Thymus (tissue), 11 donors: ENCODE measurements at regions not wholly inside any gene's neighbourhood (a gene's known extent, or its start where the extent isn't known, plus 50 kb on each side); places are given as distances from the start of the nearest gene placed in this dataset.
"Not testable (repeated sequence)": the region's sequence is repeated elsewhere in the genome, so short reads cannot be mapped to it uniquely, and the experiment has no call there.

Experiments
- DNase-seq, 9 donors: peaks; one replicate each; pipeline ENCODE4 v3.0.0-alpha.2; 2013; ENCODE audit warnings: low spot score in 9 of 9, low read depth in 6 of 9, missing footprints in 1 of 9
- H3K27ac ChIP-seq, 2 donors: one replicate each; pipeline ENCODE4 v1.5.1; 2013; ENCODE audit warnings: control low read depth in 1 of 2, low read depth in 1 of 2, low read length in 1 of 2, mild to moderate bottlenecking in 1 of 2, moderate library complexity in 1 of 2
- H3K27me3 ChIP-seq, 2 donors: one replicate each; pipeline ENCODE4 v1.5.1; 2013; ENCODE audit warnings: low read length in 1 of 2; ENCODE audit not compliant: control insufficient read depth in 2 of 2, insufficient read depth in 1 of 2
- H3K36me3 ChIP-seq, 2 donors: one replicate each; pipeline ENCODE4 v1.5.1; 2013; ENCODE audit warnings: low read length in 1 of 2, mild to moderate bottlenecking in 1 of 2, moderate library complexity in 1 of 2; ENCODE audit not compliant: control insufficient read depth in 2 of 2, insufficient read depth in 2 of 2
- H3K4me1 ChIP-seq, 2 donors: one replicate each; pipeline ENCODE4 v1.5.1; 2013; ENCODE audit warnings: low read length in 2 of 2; ENCODE audit not compliant: control insufficient read depth in 2 of 2, insufficient read depth in 2 of 2
- H3K4me3 ChIP-seq, 2 donors: one replicate each; pipeline ENCODE4 v1.5.1; 2013; ENCODE audit warnings: low read length in 2 of 2, control low read depth in 1 of 2, mild to moderate bottlenecking in 1 of 2
- H3K9me3 ChIP-seq, 2 donors: one replicate each; pipeline ENCODE4 v1.5.1; 2013; ENCODE audit warnings: low read length in 1 of 2, mild to moderate bottlenecking in 1 of 2; ENCODE audit not compliant: control insufficient read depth in 2 of 2, insufficient read depth in 1 of 2
- WGBS: extraction: QIAGEN DNeasy Blood & Tissue Kit; methylation state at CpG from one replicate; pipeline ENCODE4 v1.1.7; 2013; 5-methylcytosine and 5-hydroxymethylcytosine counted together
- donor health status: healthy.

- DNase-seq = no peak
- Histone ChIP-seq H3K9me3 (no peaks in the 10 kb centered on the region), H3K36me3 (no peaks in the 10 kb centered on the region), H3K4me3 (no peak overlapping the region), H3K27ac (no peak overlapping the region), H3K4me1 (no peaks in the 10 kb centered on the region), H3K27me3 (no peaks in the 10 kb centered on the region)
- WGBS = 89% methylated on average over 3 of the region's 3 CpGs
Observed at GRCh38 chr1:190942475-190942874, 464.8 kb upstream of the BRINP3 start.

GRCh38 chr1:190943722-190944121 lies 466.1 kb upstream of the BRINP3 start:
- not testable (repeated sequence) for H3K4me1 ChIP-seq, H3K36me3 ChIP-seq, DNase-seq, H3K9me3 ChIP-seq, H3K27me3 ChIP-seq, H3K27ac ChIP-seq, H3K4me3 ChIP-seq
- WGBS = 94% methylated on average over 5 of the region's 5 CpGs

- no peaks in the 10 kb centered on the region for H3K27me3 ChIP-seq
- H3K27ac ChIP-seq = no peak overlapping the region
- H3K36me3 ChIP-seq = no peaks in the 10 kb centered on the region
- H3K9me3 ChIP-seq = no peaks in the 10 kb centered on the region
- no peak for DNase-seq
- 65% methylated on average over 5 of the region's 5 CpGs for WGBS
- H3K4me1 ChIP-seq = no peaks in the 10 kb centered on the region
- H3K4me3 ChIP-seq = no peak overlapping the region
Observed at GRCh38 chr1:190949939-190950338, 472.3 kb upstream of the BRINP3 start.

- Histone ChIP-seq H3K4me3 (no peak overlapping the region), H3K36me3 (no peaks in the 10 kb centered on the region), H3K27ac (no peak overlapping the region), H3K9me3 (no peaks in the 10 kb centered on the region), H3K4me1 (no peaks in the 10 kb centered on the region), H3K27me3 (no peaks in the 10 kb centered on the region)
- no peak for DNase-seq
Observed at GRCh38 chr1:190957565-190957964, 479.9 kb upstream of the BRINP3 start.

GRCh38 chr1:190963321-190963720 lies 485.7 kb upstream of the BRINP3 start:
- Histone ChIP-seq H3K4me1 (no peaks in the 10 kb centered on the region), H3K9me3 (no peaks in the 10 kb centered on the region), H3K36me3 (no peaks in the 10 kb centered on the region), H3K4me3 (no peak overlapping the region), H3K27ac (no peak overlapping the region), H3K27me3 (no peaks in the 10 kb centered on the region)
- 90% methylated on average over 2 of the region's 2 CpGs for WGBS
- DNase-seq = no peak

- 27% methylated on average over 5 of the region's 5 CpGs for WGBS
- H3K9me3 ChIP-seq = peaks cover 1 to 5% of the 10 kb centered on the region in 2 donors
- no peaks in the 10 kb centered on the region for H3K27me3 ChIP-seq
- H3K36me3 ChIP-seq = no peaks in the 10 kb centered on the region
- H3K4me1 ChIP-seq = no peaks in the 10 kb centered on the region
- H3K27ac ChIP-seq = no peak overlapping the region
- no peak for DNase-seq
- no peak overlapping the region for H3K4me3 ChIP-seq
Observed at GRCh38 chr1:190975827-190976226, 498.2 kb upstream of the BRINP3 start.

GRCh38 chr1:191002768-191003167 lies 525.1 kb upstream of the BRINP3 start:
- H3K4me1 ChIP-seq = no peaks in the 10 kb centered on the region
- no peak overlapping the region for H3K27ac ChIP-seq
- no peaks in the 10 kb centered on the region for H3K27me3 ChIP-seq
- no peak for DNase-seq
- H3K9me3 ChIP-seq = no peaks in the 10 kb centered on the region
- 97% methylated on average over 1 of the region's 1 CpG for WGBS
- no peaks in the 10 kb centered on the region for H3K36me3 ChIP-seq
- no peak overlapping the region for H3K4me3 ChIP-seq

- Histone ChIP-seq H3K9me3 (peaks cover 0 to 3% of the 10 kb centered on the region in 2 donors), H3K4me1 (no peaks in the 10 kb centered on the region), H3K4me3 (no peak overlapping the region), H3K27ac (no peak overlapping the region), H3K36me3 (no peaks in the 10 kb centered on the region), H3K27me3 (no peaks in the 10 kb centered on the region)
- WGBS = 93% methylated on average over 6 of the region's 6 CpGs
- no peak for DNase-seq
Observed at GRCh38 chr1:191016765-191017164, 539.1 kb upstream of the BRINP3 start.

- H3K27ac ChIP-seq = no peak overlapping the region
- no peak for DNase-seq
- H3K27me3 ChIP-seq = no peaks in the 10 kb centered on the region
- no peaks in the 10 kb centered on the region for H3K36me3 ChIP-seq
- H3K4me1 ChIP-seq = no peaks in the 10 kb centered on the region
- H3K4me3 ChIP-seq = no peak overlapping the region
- H3K9me3 ChIP-seq = peaks cover 2 to 18% of the 10 kb centered on the region in 2 donors
- WGBS = 95% methylated on average over 1 of the region's 1 CpG
Observed at GRCh38 chr1:191022856-191023255, 545.2 kb upstream of the BRINP3 start.
